SW480 (cell line): ENCODE measurements at regions not wholly inside any gene's neighbourhood (a gene's known extent, or its start where the extent isn't known, plus 50 kb on each side); places are given as distances from the start of the nearest gene placed in this dataset.
"Not testable (repeated sequence)": the region's sequence is repeated elsewhere in the genome, so short reads cannot be mapped to it uniquely, and the experiment has no call there.

Source experiments
- DNase-seq: peaks from one replicate; pipeline ENCODE4 v3.0.0-alpha.2; 2016; ENCODE audit warnings: low spot score

DNA sequence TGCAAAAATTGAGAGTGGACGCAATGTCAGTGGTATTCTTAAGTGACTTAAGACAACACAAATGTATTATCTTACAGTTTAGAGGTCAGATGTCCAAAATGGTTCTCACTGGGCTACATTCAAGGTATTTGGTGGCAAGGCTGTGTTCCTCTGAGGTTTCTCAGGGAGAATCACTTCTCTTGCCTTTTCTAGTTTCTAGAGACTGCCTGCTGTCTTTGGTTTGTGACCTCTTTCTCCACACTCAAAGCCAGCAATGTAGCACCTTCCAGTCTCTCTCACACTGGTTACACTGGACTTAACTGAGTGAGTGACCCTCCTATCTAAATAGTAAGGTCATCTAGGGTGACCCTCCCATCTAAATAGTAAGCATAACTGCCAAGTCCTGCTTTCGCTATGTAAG is 613.2 kb upstream of the COBL start:
- DNase-seq, result no peak

DNA sequence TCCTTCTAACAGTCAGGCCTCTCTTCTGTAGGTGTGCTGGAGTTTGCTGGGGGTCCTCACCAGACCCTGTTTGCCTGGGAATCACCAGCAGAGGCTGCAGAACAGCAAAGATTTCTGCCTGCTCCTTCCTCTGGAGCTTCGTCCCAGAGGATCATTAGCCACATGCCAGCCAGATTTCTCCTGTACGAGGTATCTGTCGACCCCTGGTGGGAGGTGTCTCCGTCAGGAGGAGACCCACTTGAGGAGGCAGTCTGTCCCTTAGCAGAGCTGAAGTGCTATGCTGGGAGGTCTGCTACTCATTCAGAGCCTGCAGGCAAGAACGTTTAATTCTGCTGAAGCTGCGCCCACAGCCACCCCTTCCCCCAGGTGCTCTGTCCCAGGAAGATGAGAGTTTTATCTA is 611.1 kb upstream of the COBL start:
- no peak for DNase-seq

DNA sequence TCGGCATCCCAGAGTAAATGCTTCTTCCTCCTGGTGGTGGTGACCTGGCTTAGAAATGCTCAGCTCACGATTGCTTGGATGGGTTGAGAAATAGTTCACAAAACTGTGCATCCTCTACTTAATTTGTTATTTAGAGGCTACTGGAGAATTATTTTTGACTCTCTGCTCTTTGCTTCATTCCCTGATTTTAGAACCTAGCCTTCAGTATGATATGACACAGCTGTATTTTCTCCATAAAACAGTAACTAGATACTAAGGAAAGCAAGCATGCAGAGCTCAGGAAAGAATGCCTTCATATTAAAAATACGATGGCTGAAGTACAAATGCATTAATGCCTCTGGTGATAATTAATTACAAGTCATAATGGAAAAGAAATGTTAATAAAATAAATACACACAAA is 602.0 kb upstream of the COBL start:
- no peak for DNase-seq

DNA sequence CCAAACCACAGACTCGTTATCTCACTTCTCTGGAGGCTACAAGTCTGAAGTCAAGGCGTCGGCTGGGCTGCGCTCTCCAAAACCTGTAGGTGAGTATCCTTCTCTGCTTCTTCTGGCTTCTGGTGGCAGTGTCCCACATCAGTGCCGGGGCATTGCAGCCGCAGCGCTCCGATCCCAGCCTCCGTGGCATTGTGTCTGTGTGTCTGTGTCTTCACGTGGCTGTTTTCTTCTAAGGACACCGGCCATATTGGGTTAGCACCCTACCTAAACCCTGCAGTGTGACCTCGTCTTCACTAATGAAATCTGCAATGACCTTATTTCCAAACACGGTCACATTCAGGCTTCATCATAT is 584.9 kb upstream of the COBL start:
- no peak for DNase-seq

DNA sequence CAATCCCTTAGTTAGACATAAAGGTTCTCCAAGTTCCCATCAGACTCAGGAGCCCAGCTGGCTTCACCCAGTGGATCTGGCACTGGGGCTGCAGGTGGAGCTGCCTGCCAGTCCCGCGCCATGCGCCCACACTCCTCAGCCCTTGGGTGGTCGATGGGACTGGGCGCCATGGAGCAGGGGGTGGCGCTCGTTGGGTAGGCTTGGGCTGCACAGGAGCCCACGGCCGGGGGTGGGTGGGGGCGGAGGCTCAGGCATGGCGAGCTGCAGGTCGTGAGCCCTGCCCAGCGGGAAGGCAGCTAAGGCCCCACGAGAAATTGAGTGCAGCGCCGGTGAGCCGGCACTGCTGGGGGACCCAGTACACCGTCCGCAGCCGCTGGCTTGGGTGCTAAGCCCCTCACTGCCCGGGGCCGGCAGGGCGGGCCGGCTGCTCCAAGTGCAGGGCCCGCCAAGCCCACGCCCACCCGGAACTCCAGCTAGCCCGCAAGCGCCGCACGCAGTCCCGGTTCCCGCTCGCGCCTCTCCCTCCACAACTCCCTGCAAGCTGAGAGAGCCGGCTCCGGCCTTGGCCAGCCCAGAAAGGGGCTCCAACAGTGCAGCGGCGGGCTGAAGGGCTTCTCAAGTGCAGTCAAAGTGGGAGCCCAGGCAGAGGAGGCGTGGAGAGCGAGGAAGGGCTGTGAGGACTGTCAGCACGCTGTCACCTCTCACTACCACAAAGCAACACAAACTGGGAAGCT is 584.3 kb upstream of the COBL start:
- not testable (repeated sequence) for DNase-seq

DNA sequence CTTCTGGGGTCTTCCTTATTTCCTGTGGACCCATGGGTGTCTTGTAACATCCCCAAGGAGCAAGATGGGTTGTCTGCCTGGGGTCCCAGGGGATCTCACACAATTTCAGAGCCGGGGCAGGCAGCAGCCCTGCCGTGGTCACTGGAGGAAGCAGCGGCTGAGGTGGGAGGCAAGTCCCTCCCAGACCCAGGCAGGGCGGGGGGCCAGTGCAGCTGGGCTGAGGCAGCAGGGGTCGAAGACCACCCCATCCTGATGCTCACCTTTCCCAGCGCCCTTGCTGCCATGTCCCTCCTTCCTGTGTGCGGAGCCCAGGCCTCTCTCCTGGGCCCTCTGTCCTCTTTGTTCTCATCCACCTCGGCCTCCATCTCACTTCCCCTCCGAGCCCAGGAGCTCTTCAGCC is 583.0 kb upstream of the COBL start:
- no peak for DNase-seq

DNA sequence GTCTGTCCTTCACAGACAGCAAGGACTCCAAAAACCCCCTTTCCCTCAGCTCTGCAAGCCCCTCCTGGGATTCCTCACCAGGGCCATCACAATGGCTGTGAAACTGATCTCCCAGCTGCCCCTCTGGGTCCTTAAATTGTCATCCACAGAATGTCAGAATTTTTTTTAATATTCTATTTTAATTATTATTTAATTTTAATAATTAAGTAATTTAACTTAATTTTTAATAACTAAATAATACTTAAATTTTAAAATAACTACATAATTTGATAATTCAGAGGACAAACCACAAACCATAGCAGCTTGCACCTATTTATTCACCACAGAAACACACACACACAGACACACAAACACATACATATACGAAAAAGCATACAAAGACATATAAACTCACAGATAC is 565.8 kb upstream of the COBL start:
- DNase-seq, result no peak

DNA sequence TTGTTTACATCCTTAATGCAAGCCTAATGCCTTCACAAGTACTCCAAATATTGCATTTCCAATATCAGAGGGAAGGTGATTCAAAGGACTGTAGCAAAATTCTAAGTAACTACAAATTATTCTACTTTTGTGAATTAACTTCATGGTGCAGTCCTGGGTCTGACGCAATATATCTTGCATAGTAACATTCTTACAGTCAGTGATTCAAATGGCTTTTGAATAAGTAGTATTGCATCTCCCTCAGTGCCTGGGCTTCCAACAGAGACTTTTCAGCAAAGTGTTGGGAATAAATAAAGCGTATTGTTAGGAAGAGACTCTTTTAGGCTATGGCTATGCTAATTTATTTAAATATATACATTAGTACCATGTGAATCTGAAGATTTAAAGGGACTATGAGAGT is 564.7 kb upstream of the COBL start:
- no peak for DNase-seq

DNA sequence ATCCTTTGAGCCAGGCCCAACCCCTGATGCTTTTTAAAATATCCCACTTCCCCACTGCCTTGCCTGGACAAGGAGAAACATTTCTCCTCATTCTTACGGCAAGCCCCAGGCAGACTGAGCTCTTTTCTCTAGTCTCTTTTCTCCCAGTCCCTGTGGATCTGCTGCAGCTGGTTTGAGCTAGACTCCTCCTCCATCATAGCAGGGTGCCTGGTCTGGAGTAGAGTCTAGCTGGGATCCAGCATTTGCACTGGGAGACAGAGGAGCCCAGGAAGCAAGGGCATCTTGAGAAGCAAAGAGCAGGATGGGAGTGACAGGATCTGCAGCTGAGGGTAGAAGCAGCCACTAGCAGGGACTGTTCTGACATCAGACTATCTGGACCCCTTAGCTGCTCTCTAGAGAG is 562.3 kb upstream of the COBL start:
- DNase-seq, result no peak

DNA sequence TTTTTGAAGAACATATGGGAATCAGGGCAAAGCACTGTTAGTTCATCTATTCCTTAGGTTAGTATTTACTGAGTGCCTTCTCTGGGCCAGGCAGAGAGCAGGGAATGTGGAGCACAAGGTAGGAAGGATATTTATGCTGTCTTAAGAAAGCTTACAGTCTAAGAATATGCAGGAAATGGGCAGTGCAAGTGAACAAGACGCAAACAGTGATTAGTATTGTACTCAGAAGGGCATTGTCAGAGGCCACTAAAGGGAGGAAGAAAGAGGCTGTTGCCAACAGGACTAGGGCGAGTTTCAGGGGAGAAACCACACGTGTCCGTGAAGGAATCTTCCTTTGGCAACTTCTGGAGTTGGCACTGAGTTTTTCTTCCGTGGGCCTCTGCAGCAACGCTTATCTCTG is 552.8 kb upstream of the COBL start:
- DNase-seq, result no peak

DNA sequence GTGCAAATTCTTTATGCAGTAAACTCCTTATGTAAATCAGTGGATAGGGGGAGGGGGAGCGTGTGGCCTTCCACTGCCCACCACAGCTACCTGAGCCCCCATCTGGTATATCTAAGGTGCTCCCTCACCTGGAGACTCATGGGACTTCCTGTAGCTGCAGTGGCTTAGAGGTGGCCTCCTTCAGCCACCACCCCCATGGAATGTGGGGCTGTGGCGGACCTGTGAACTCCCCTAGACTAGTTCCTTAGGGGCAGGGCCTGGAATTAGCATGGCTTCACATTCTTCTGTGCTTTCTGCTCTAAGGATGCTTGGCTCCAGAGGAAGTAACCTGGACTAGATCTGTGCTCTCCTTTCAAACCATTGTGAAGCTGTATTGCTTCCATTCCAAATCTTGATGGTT is 550.5 kb upstream of the COBL start:
- DNase-seq, result no peak

DNA sequence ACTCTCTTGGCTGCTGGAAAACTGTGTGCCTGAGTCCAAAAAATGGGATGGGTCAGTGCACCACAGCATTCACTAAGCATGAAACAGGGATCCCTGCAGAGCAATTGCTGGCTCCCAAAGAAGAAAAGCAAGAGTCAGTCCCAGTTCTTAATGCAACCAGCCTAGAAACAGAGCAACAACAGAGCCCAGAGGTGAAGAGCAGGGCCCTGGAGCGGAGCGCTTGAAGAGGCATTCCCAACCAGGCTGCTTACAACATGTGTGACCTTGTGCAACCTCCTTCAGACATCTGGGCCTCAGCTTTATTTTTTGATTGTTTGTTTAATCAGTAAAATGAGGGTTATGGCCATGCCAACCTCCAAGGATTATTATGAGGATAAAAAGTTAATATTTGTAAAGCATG is 543.7 kb upstream of the COBL start:
- DNase-seq, result no peak

DNA sequence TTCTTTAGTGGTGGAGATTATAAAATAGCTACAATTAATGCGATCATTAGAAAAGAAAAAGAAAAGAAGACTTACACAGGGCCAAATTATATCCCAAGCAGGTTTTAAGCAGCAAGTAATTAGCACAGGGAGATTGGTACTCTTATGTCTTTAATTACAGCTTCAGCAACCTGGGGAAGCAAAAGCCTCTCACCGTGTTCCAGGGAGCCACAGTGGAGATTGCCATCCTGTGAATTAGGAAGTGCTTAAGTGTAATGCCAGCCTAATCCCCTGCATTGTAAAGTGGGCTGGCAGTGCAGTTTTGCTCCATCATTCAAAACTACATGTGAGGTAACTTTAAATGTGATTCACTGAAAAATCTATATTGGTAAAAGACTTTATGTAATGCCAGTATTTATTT is 533.5 kb upstream of the COBL start:
- DNase-seq, result no peak

DNA sequence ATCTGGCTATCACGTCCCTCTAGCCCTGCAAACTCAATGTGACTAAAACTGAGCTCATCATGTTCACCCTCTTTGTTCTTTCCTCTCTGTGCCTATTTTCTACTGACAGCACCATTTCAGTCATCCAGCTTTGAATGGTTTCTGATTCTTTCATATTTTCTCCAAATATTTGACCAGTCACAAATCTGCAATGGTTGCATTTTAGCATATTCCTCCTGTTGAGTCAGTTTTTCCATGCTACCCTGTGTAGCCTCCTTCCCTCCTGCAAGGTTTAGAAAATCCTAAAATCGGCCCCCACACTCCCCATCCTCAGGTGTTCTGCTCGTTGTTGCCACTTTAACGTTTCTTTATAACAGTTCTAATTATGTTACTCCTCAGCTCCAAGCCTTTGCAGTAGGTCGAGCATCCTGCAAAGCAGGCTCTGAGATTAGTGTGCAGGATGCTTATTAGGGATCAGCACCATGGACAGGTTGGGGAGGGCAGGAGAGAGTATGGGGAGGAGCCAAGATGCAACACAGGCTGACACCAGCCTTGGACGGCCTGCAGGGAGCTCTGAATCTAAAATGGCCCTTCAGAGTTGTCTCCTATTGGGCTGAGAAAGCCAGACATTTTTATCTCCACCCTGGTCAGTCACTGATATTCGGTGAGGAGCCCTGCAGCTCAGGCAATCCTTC is 531.0 kb upstream of the COBL start:
- no peak for DNase-seq

DNA sequence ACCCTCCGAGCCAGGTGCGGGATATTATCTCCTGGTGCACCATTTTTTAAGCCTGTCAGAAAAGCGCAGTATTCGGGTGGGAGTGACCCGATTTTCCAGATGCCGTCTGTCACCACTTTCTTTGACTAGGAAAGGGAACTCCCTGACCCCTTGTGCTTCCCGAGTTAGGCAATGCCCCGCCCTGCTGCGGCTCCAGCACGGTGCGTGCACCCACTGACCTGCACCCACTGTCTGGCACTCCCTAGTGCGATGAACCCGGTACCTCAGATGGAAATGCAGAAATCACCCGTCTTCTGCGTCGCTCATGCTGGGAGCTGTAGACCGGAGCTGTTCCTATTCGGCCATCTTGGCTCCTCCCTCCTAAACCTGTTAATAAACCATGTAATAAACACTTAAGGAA is 522.5 kb upstream of the COBL start:
- DNase-seq, result not testable (repeated sequence)

DNA sequence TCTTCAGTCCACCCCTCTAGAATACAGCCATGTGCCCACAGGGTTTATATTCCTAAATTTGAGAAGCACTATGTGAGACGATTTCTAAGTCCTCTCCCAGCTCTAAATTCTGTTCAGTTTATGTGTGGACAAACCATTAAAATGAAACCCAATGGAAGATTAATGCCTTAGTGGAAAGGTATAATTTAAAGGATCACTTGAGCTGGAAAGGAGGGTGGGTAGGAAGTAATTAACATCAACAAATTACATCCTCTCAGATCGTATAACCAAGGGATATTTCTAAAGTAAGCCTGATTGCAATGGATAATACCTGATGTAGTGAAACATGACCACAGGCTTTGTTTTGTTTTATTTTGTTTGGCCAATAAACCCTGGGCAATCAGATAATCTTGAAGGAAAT is 511.0 kb upstream of the COBL start:
- DNase-seq, result no peak

DNA sequence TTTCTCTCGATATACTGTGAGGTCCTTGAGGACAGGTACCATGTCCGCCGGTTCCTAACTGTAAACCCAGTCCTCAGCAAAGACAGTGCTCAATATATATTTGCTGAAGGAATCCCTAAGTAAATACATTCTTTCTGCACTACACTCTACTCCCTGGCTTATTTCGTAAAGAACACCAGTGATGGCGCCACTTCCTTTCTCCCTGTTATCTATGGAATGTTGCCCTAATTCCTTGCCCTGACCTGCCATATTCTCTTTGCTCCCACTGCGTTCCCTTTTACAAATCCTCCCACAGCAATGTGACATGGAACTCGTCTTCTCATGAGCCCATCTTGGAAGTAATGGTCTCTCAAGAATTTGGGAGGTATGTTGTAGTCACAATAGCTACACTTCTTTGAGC is 507.4 kb upstream of the COBL start:
- DNase-seq, result no peak

DNA sequence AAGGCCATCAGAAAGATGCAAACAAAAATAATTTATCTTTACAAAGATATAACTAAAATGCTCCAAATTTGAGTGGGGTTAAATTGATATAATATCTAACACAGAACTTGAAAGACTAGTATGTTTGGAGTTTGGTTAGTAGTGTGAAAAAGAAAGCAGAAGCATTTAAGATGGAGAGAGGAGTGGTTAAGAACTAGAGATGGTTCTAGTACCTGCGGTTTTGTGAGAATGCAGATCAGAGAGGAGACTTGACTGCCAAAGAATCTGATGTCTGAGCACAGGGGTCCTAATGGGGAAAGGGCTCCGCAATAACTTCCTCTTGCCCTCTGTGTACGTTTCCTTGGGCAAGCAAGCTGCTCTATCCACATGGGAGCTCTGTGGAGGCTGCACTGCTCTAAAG is 506.8 kb upstream of the COBL start:
- no peak for DNase-seq

DNA sequence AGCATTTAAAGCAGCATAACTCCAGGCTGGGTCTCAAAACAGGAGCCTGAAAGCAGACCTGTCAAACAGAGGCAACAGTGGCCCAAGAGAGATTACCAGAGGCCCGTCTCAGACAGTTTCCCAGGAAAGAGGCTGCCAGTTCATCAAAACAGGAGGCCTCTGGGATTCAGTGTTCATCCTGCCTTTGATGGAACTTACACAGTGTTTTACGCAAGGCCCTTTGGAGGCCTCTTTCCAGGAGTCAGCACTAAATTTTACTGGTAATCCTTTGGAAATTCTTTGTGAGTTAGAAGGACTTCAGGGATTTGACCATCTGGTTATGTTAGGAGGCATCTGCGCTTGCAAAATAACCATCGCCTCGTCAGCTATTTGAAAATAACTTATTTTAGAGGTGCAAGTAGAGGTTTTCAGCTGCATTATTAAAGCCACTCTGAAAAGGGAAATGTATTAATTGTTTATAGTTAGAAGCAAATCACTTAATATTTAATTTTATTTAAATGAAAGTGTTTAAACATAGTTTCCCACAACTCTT is 501.2 kb upstream of the COBL start:
- no peak for DNase-seq

DNA sequence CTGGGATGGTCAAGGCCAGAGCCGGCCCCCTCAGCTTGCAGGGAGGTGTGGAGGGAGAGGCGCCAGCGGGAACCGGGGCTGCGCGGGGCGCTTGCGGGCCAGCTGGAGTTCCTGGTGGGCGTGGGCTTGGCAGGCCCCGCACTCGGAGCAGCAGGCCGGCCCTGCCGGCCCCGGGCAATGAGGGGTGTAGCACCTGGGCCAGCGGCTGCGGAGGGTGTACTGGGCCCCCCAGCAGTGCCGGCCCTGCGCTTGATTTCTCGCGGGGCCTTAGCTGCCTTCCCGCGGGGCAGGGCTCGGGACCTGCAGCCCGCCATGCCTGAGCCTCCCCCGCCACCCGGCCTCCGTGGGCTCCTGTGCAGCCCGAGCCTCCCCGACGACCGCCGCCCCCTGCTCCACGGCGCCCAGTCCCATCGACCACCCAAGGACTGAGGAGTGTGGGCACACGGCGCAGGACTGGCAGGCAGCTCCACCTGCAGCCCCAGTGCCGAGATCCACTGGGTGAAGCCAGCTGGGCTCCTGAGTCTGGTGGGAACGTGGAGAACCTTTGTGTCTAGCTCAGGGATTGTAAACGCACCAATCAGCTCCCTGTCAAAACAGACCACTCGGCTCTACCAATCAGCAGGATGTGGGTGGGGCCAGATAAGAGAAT is 489.3 kb upstream of the COBL start:
- not testable (repeated sequence) for DNase-seq

DNA sequence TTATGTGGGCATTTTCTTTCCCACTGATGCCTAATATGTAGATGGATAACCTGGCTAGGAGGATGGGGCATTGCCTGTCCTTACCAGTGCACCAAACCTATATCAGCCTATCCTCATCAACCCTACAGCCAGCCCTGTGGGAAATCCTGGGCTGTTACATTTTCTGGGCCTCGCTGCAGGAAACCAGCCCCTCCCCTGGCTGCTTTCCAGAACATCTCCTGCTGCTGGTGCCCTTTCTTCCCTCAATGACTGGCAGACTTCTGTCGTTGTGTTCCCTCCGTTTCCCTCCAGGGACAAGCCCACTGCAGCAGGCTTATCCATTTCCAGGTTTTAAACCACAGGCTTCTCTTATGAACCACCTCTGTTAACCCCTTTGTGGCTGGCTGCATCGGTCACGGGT is 486.1 kb upstream of the COBL start:
- no peak for DNase-seq

DNA sequence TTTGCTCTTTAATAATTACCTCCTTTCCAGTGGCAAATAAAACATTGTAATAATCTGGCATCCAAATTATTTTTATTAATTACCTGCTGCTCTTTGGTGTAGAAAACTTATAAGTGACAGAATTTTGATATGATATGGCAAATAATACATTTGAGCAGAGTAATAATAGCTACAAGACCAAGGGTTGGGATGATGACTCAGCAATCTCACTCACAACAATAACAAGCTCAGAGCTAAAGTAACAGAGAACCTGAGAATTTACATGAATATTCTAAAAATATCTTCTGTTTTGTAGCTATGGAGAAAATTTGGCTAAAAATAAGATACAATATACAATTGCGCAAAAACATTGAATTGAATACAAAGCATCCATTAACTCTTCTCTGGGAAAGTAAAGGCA is 480.8 kb upstream of the COBL start:
- DNase-seq, result no peak

DNA sequence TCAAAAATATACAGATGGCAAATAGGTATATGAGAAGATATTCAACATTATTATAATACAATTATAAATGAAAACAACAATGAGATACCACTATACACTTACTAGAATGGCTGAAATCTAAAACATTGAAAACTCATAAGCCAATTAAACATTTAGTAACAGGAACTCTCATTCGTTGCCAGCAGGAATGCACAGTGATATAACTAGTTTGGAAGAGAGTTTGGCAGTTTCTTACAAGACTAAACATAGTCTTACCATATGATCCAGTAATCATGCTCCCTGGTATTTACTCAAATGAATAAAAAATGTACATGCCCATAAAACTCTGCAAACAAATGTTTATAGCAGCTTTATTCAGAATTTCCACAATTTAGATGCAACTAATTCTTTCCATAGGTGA is 476.2 kb upstream of the COBL start:
- no peak for DNase-seq

DNA sequence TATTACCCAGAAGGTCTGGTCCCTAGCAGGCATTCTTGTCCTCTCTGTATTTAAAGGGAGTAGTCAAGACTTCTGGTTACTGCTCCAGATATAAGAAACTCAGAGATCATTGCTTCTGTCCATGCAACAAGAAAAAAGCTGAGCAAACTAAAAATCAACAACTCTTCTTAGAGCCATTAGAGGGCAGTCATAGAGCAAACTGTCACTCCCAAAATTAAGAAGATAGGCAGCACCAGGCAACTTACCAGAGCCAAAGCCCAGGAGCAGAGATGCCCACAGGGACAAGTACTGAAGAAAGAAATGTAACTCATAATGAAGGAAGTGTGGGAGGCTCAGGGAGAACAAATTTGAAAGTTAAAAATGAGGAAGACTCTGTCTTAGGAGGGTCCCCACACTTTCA is 472.9 kb upstream of the COBL start:
- peak; percentile 49 for DNase-seq
